NCI-H524 treated with DMSO at 0.1 percent for 48 hours (cell line): ENCODE measurements at regions not wholly inside any gene's neighbourhood (a gene's known extent, or its start where the extent isn't known, plus 50 kb on each side); places are given as distances from the start of the nearest gene placed in this dataset.

Experiments used
- DNase-seq: peaks from one replicate; lab custom pipeline; 2025; lab: John Stamatoyannopoulos, UW

DNA sequence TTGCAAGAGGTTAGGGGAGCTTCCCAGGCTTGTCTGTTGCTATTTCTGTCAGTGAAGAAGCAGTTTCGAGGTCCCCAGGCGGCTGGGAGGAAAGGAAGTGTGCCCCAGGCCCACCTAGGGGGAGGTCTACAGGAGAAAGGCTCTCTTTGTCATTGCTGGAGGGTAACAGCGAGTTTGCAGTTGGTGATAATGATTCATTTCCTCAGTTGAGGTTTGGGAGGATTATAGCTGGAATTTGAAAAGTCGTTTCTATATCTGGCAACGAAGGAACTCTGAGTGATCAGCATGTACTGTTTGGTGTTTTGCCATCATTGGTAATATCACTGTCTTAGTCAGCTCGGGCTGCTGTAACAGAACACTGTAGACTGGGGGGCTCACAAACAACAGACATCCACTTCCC is 65.5 kb upstream of the UBE3A start:
- DNase-seq = no peak

DNA sequence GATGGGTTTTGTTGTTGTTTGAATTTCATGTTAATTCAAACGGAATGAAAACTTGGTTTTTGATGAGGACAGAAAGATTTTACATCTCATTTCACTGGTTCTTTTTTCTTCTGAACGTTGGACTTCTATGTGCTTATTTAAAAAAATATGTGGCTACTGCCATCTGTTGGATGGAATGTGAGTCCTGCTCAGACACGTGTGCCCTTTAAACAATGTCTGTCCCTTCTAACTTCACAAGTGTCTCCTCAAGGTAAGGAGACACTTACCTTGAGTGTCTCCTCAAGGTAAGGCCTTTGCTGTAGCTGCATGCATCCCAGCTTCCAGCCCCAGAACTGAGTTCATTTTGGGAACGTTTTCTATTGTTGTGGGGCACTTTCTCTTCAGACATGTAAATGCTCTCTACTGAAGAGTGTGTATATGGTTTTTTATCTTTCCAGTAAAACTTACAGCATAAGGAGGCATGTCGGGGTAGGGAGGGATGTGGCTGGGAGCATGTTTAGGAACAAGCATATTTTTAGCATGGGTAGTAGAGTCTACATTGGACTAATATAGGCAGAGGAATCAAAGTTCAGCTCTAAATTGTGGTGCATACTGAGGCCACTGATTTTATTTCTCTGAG is 63.1 kb upstream of the UBE3A start:
- DNase-seq = peak; percentile 22

GRCh38 chr15:25498835-25499234 is 60.0 kb upstream of the UBE3A start:
- no peak for DNase-seq

GRCh38 chr15:25497934-25498333 is 59.1 kb upstream of the UBE3A start:
- DNase-seq = no peak

- DNase-seq = no peak
Observed at GRCh38 chr15:25493823-25494526, 55.2 kb upstream of the UBE3A start.

- no peak for DNase-seq
Observed at GRCh38 chr15:25492315-25492714, 53.5 kb upstream of the UBE3A start.
